ENCODE measurements at regions not wholly inside any gene's neighbourhood (a gene's known extent, or its start where the extent isn't known, plus 50 kb on each side); places are given as distances from the start of the nearest gene placed in this dataset.

DNA sequence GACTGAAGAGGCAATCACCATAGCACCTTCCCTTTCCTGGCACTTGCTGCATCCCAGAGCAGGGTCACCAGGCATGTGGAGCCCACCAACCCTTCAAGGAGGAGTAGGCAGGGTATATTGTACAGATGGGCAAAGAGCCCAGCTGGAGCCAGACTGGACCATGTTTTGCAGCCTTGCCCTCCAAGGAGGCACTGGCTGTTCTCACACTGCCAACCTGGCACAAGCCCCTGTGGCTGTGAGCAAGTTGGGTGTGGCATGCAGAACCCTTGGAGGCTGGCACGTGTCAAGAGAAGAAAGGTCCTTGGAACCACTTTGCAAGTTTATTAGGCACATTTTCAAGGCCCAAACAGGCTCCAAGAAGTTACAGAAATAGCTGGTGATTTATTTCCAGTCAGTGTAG lies 146.4 kb downstream of the FOXD2 start:
- Mint-ChIP-seq H3K27ac (no peak overlapping the region), H3K27me3 (ENCODE audit: low read depth) (peaks cover 60% of the 10 kb centered on the region), H3K9me3 (no peaks in the 10 kb centered on the region), H3K36me3 (no peaks in the 10 kb centered on the region), H3K4me3 (no peak overlapping the region), H3K4me1 (peaks cover 9% of the 10 kb centered on the region)
- TF ChIP-seq, protein P1, sequence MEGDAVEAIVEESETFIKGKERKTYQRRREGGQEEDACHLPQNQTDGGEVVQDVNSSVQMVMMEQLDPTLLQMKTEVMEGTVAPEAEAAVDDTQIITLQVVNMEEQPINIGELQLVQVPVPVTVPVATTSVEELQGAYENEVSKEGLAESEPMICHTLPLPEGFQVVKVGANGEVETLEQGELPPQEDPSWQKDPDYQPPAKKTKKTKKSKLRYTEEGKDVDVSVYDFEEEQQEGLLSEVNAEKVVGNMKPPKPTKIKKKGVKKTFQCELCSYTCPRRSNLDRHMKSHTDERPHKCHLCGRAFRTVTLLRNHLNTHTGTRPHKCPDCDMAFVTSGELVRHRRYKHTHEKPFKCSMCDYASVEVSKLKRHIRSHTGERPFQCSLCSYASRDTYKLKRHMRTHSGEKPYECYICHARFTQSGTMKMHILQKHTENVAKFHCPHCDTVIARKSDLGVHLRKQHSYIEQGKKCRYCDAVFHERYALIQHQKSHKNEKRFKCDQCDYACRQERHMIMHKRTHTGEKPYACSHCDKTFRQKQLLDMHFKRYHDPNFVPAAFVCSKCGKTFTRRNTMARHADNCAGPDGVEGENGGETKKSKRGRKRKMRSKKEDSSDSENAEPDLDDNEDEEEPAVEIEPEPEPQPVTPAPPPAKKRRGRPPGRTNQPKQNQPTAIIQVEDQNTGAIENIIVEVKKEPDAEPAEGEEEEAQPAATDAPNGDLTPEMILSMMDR (IDR thresholded peaks at IDR 0.05; ENCODE audit: unreplicated experiment) = no peak
- peak in 1 of 2 experiments; percentile 31 for DNase-seq (ENCODE audit: low spot score in 2 of 2, unreplicated experiment in 2 of 2)

DNA sequence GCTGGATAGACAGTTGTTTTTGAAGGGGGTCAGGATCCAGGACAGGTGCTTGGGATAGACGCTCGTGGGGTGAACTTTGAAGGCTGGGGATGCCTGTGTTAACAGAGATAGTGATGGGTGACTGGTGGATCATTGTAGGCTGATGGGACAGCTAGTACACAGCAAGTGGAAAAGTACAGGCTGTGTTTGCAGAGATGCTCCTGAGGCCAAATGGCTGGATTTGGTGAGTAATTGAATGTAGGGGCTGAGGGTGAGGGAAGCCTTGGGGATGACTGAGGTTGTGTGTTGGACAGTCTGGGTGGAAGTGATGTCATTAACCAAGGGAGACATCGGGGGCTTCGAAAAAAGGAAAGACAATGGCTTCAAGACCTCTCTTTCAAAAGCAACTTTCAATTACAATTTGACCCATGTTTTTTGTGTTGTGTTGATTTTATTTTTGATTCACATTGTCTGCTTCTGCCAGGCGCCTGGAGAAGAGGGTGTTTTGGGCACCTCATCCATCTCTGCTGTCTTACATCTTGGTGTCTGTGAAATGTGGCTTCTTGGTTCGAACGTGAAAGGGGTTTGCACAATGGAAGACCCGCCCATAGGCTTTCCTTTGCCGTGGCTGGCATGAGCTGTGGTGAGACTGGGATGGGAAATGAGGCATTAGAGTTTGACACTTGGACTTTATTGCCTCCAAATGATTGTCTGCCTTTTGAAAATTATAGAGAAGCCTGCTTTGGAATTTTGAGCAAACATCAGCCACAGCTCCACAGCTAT lies 147.5 kb downstream of the FOXD2 start:
- Mint-ChIP-seq H3K9me3 (no peaks in the 10 kb centered on the region), H3K27me3 (ENCODE audit: low read depth) (peaks cover 52% of the 10 kb centered on the region), H3K36me3 (no peaks in the 10 kb centered on the region), H3K4me3 (no peak overlapping the region), H3K27ac (no peak overlapping the region), H3K4me1 (peaks cover 6% of the 10 kb centered on the region)
- TF ChIP-seq, protein P1 (IDR thresholded peaks at IDR 0.05; ENCODE audit: unreplicated experiment) = no peak
- no peak for DNase-seq (ENCODE audit: low spot score in 2 of 2, unreplicated experiment in 2 of 2)

DNA sequence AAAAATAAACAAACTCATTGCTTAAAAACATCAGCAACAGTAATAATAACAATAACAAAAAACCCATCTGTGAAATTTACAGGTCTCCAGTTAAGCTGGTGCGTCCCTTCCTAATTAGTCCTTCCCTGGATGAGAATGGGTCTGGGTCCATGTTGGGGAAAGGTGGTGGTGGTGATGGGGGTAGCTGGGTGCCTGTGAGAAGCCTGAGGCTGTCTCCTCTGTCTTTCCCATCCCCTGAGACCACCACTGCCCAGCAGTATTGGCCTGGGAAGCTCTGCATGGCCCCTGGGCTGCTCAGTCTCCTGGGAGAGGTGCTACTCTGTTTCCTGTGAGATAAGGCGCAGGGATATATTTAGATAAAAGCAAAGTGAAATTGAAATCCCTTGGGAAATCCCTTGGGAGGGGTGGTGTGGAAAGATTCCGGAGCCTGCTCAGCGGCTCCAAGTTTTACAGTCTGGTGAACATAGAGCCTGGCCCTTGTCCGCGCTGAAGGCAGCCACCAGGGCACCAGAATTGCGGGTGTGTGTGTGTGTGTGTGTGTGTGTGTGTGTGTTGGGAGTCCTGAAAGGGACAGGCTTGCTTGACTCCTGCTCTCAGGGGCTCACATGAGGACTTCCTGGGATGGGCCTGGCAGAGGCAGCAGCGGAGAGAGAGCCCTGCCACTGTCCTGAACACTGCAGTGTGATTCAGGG lies 150.2 kb downstream of the FOXD2 start:
- Mint-ChIP-seq H3K4me3 (no peak overlapping the region), H3K27ac (peak overlapping the region; percentile 21), H3K9me3 (no peaks in the 10 kb centered on the region), H3K27me3 (ENCODE audit: low read depth) (peaks cover 48% of the 10 kb centered on the region), H3K4me1 (peaks cover 10% of the 10 kb centered on the region), H3K36me3 (no peaks in the 10 kb centered on the region)
- TF ChIP-seq, protein P1 (IDR thresholded peaks at IDR 0.05; ENCODE audit: unreplicated experiment) = no peak
- no peak for DNase-seq (ENCODE audit: low spot score in 2 of 2, unreplicated experiment in 2 of 2)

DNA sequence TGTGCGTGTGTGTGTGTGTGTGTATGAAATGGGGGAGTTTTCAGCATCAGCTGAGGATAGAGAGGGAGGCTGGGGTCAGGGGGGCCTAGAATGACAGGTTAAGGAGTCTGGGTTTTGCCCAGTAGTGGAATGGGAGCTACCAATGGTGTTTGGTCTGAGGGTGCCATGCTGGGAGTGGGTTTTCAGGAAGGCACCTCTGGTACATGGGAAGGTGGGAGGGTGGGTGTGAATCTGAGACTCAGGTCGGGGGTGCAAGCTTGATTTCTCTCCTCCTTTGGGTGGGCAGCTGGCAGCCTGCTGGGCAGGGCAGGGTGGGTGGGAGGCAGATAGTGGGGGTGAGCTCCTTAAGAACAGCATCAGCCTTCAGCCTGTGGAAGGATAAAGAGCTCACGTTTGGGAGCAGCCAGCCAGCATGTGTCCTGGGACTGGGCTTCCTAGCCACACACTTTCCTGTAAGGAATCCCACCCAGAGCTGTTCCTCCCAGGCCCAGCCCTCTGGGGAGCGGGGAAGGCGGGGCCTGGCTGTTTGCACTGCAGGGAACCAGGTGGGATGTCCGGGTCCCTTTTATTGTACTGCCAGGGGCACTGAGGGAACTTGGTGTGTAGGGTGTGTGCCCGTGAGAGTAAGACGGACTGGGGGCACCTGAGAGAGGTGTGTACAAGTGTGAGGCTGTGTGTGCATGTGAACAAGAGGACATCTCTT lies 152.8 kb downstream of the FOXD2 start:
- DNase-seq (ENCODE audit: low spot score in 2 of 2, unreplicated experiment in 2 of 2) = no peak
- Mint-ChIP-seq H3K27me3 (ENCODE audit: low read depth) (peaks cover 42% of the 10 kb centered on the region), H3K9me3 (no peaks in the 10 kb centered on the region), H3K36me3 (no peaks in the 10 kb centered on the region), H3K4me3 (no peak overlapping the region), H3K4me1 (peaks cover 10% of the 10 kb centered on the region), H3K27ac (no peak overlapping the region)
- TF ChIP-seq, protein P1 (IDR thresholded peaks at IDR 0.05; ENCODE audit: unreplicated experiment) = no peak

DNA sequence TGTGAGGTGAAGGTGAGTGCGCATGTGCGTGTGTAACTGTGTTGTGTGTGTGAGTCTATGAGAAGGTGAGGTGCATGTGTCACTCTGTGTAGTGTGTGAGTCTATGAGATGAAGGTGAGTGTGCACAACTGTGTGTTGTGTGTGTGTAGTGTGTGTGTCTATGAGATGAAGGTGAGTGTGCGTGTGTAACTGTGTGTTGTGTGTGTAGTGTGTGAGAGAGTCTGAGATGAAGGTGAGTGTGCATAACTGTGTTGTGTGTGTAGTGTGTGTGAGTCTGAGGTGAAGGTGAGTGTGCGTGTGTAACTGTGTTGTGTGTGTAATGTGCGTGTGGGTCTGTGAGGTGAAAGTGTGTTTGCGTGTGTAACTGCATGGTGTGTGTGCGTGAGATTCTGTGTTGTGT lies 154.0 kb downstream of the FOXD2 start:
- H3K4me1 Mint-ChIP-seq = peaks cover 10% of the 10 kb centered on the region
- no peak for DNase-seq (ENCODE audit: low spot score in 2 of 2, unreplicated experiment in 2 of 2)
- H3K9me3 Mint-ChIP-seq = no peaks in the 10 kb centered on the region

More for the DNA sequence above, 154.0 kb downstream of the FOXD2 start:
- Mint-ChIP-seq H3K4me3 (no peak overlapping the region), H3K27me3 (ENCODE audit: low read depth) (peaks cover 37% of the 10 kb centered on the region), H3K36me3 (no peaks in the 10 kb centered on the region), H3K27ac (no peak overlapping the region)
- TF ChIP-seq, protein P1 (IDR thresholded peaks at IDR 0.05; ENCODE audit: unreplicated experiment) = no peak

Measured in mesothelial cell of epicardium (in vitro differentiated cells).